ENCODE measurements at regions not wholly inside any gene's neighbourhood (a gene's known extent, or its start where the extent isn't known, plus 50 kb on each side); places are given as distances from the start of the nearest gene placed in this dataset.

GRCh38 chr19:30102666-30103065 lies 160.6 kb downstream of the URI1 start:
- TF ChIP-seq, protein P1, sequence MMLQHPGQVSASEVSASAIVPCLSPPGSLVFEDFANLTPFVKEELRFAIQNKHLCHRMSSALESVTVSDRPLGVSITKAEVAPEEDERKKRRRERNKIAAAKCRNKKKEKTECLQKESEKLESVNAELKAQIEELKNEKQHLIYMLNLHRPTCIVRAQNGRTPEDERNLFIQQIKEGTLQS (IDR thresholded peaks at IDR 0.05) = no peak
- no peak for TF ChIP-seq RAD21 (IDR thresholded peaks at IDR 0.05)
- no peak for TF ChIP-seq YY1 (IDR thresholded peaks at IDR 0.05)
- Histone ChIP-seq H3K27ac (ENCODE audit: low read depth in 1 of 2, low read length in 2 of 2) (no peak overlapping the region), H3K9ac (ENCODE audit: low read depth in 1 of 2, low read length in 2 of 2) (no peak overlapping the region), H3K27me3 (ENCODE audit: control insufficient read depth in 4 of 4, insufficient read depth in 4 of 4, low read length in 3 of 4) (peaks cover 0 to 2% (median 0%) of the 10 kb centered on the region in 4 donors), H3K4me1 (ENCODE audit: control insufficient read depth in 4 of 4, insufficient read depth in 4 of 4, low read length in 3 of 4) (no peaks in the 10 kb centered on the region), H3K9me3 (ENCODE audit: control insufficient read depth in 4 of 4, low read length in 3 of 4) (no peaks in the 10 kb centered on the region), H3K4me3 (ENCODE audit: low read depth in 1 of 3, low read length in 3 of 3) (no peak overlapping the region), H3K36me3 (ENCODE audit: control insufficient read depth in 4 of 4, insufficient read depth in 3 of 4, low read depth in 1 of 4, low read length in 3 of 4) (no peaks in the 10 kb centered on the region)
- DNase-seq (ENCODE audit: low spot score) = no peak
- WGBS = 94% methylated on average over 7 of the region's 7 CpGs

- no peak overlapping the region for H3K4me3 ChIP-seq (ENCODE audit: low read depth in 1 of 3, low read length in 3 of 3)
- no peak for DNase-seq (ENCODE audit: low spot score)
- H3K36me3 ChIP-seq (ENCODE audit: control insufficient read depth in 4 of 4, insufficient read depth in 3 of 4, low read depth in 1 of 4, low read length in 3 of 4) = no peaks in the 10 kb centered on the region
- H3K27ac ChIP-seq (ENCODE audit: low read depth in 1 of 2, low read length in 2 of 2) = no peak overlapping the region
- no peak overlapping the region for H3K9ac ChIP-seq (ENCODE audit: low read depth in 1 of 2, low read length in 2 of 2)
- H3K27me3 ChIP-seq (ENCODE audit: control insufficient read depth in 4 of 4, insufficient read depth in 4 of 4, low read length in 3 of 4) = peaks cover 0 to 2% (median 0%) of the 10 kb centered on the region in 4 donors
- 85% methylated on average over 7 of the region's 7 CpGs for WGBS
- H3K9me3 ChIP-seq (ENCODE audit: control insufficient read depth in 4 of 4, low read length in 3 of 4) = no peaks in the 10 kb centered on the region
- TF ChIP-seq RXRA (IDR thresholded peaks at IDR 0.05) (no peak), FOXA1 (IDR thresholded peaks at IDR 0.05) (no peak), REST (IDR thresholded peaks at IDR 0.05) (no peak), YY1 (IDR thresholded peaks at IDR 0.05) (no peak), JUND (IDR thresholded peaks at IDR 0.05) (no peak), TAF1 (conservative IDR thresholded peaks at IDR 0.05) (no peak), RAD21 (IDR thresholded peaks at IDR 0.05) (no peak), MAX (IDR thresholded peaks at IDR 0.05) (no peak), HNF4G (IDR thresholded peaks at IDR 0.05) (no peak), EGR1 (IDR thresholded peaks at IDR 0.05; ENCODE audit: low read depth in 2 of 2) (no peak), NR2F2 (IDR thresholded peaks at IDR 0.05) (no peak), HNF4A (conservative IDR thresholded peaks at IDR 0.05) (no peak), ZBTB33 (IDR thresholded peaks at IDR 0.05) (no peak), SP1 (IDR thresholded peaks at IDR 0.05) (no peak), CTCF (IDR thresholded peaks at IDR 0.05; ENCODE audit: low read depth, low read length, missing input control) (no peak), GABPA (IDR thresholded peaks at IDR 0.05 in 1 of 2, conservative IDR thresholded peaks at IDR 0.05 in 1 of 2) (no peak)
- TF ChIP-seq, protein P1 (IDR thresholded peaks at IDR 0.05) = no peak
- no peaks in the 10 kb centered on the region for H3K4me1 ChIP-seq (ENCODE audit: control insufficient read depth in 4 of 4, insufficient read depth in 4 of 4, low read length in 3 of 4)
Observed at GRCh38 chr19:30103981-30104380, 161.9 kb downstream of the URI1 start.

Measured in liver (tissue), 8 donors.